NCI-H1417 (cell line): ENCODE measurements at regions not wholly inside any gene's neighbourhood (a gene's known extent, or its start where the extent isn't known, plus 50 kb on each side); places are given as distances from the start of the nearest gene placed in this dataset.
"Not testable (repeated sequence)": the region's sequence is repeated elsewhere in the genome, so short reads cannot be mapped to it uniquely, and the experiment has no call there.

Experiments
- DNase-seq, 3 experiments: peaks; one replicate each; lab custom pipeline; 2025; lab: John Stamatoyannopoulos, UW

GRCh38 chr10:80025281-80025680 lies 53.2 kb upstream of the TMEM254 start:
- peak in 1 of 3 experiments; percentile 21 for DNase-seq

GRCh38 chr10:80022408-80023001 lies 56.0 kb upstream of the TMEM254 start:
- not testable (repeated sequence) for DNase-seq

- DNase-seq: not testable (repeated sequence)
These were observed 60.0 kb upstream of the TMEM254 start for GRCh38 chr10:80018406-80018984.

GRCh38 chr10:80017186-80017585 lies 61.3 kb upstream of the TMEM254 start:
- not testable (repeated sequence) for DNase-seq

GRCh38 chr10:80015911-80016830 lies 62.3 kb upstream of the TMEM254 start:
- no peak for DNase-seq

- DNase-seq: not testable (repeated sequence)
These were observed 64.2 kb upstream of the SFTPD start for GRCh38 chr10:80013139-80013538.

- not testable (repeated sequence) for DNase-seq
These were observed 62.2 kb upstream of the SFTPD start for GRCh38 chr10:80011144-80011543.

GRCh38 chr10:80000541-80000940 lies 51.6 kb upstream of the SFTPD start:
- no peak for DNase-seq
